ENCODE measurements at regions not wholly inside any gene's neighbourhood (a gene's known extent, or its start where the extent isn't known, plus 50 kb on each side); places are given as distances from the start of the nearest gene placed in this dataset.

- Histone ChIP-seq H3K79me1 (ENCODE audit: low read depth in 1 of 2, low read length in 2 of 2) (no peaks in the 10 kb centered on the region), H2AK5ac (ENCODE audit: low read depth, low read length) (no peak overlapping the region), H3K27me3 (ENCODE audit: control insufficient read depth, insufficient read depth, low read length) (no peaks in the 10 kb centered on the region), H4K8ac (ENCODE audit: low read depth in 2 of 2, low read length in 2 of 2) (no peak overlapping the region), H3K56ac (ENCODE audit: extremely low read depth, insufficient read depth, low read length) (no peak overlapping the region), H2BK15ac (ENCODE audit: low read depth, low read length) (no peak overlapping the region), H4K5ac (ENCODE audit: low read depth, low read length) (no peak overlapping the region), H3K4me1 (ENCODE audit: control insufficient read depth, insufficient read depth, low read length) (no peaks in the 10 kb centered on the region), H3K36me3 (ENCODE audit: control insufficient read depth, insufficient read depth, low read length) (no peaks in the 10 kb centered on the region), H3K27ac (ENCODE audit: insufficient read depth, low read length) (no peak overlapping the region), H2BK20ac (ENCODE audit: low read depth, low read length) (no peak overlapping the region), H4K20me1 (ENCODE audit: insufficient read depth, low read length) (no peaks in the 10 kb centered on the region), H3K9me1 (ENCODE audit: insufficient read depth, low read length) (no peaks in the 10 kb centered on the region), H2AK9ac (replicated peaks; ENCODE audit: low read depth, low read length, poor library complexity) (no peak overlapping the region), H4K91ac (ENCODE audit: insufficient read depth, low read depth, low read length) (no peak overlapping the region), H3K14ac (replicated peaks; ENCODE audit: low read depth, low read length) (no peak overlapping the region), H3K4me2 (ENCODE audit: low read depth, low read length) (no peak overlapping the region), H3K18ac (ENCODE audit: low read depth, low read length) (no peak overlapping the region), H3K9me3 (ENCODE audit: control insufficient read depth, insufficient read depth, low read length) (no peaks in the 10 kb centered on the region), H2AFZ (replicated peaks; ENCODE audit: low read length, poor library complexity) (no peak overlapping the region), H2BK5ac (ENCODE audit: low read depth, low read length, poor library complexity, severe bottlenecking) (no peak overlapping the region), H3K9ac (ENCODE audit: low read depth, low read length) (no peak overlapping the region), H3K23ac (ENCODE audit: low read depth, low read length) (no peak overlapping the region), H3K4me3 (ENCODE audit: insufficient read depth, low read depth, low read length) (no peak overlapping the region), H3K4ac (ENCODE audit: low read depth, low read length) (no peak overlapping the region), H2BK120ac (ENCODE audit: low read depth, low read length) (no peak overlapping the region)
- dilution Hi-C loops (cut with HindIII; ENCODE audit: low sequenced_read_pairs, unreplicated experiment) (no loop called here), intact Hi-C loops (cut with micrococcal nuclease) (no loop called here), in situ Hi-C loops (cut with MboI; ENCODE audit: low sequenced_read_pairs) (no loop called here)
- no TSS peak for BruUV-seq (replicated peaks)
- ChIA-PET POLR2A (ENCODE audit: unreplicated experiment) (no interaction called here), CTCF (interaction anchor here (0.6 kb wide), 1 partner anchor 17 kb away, joined by 3 read pairs; no protein-coding TSS in a partner anchor)
- ATAC-seq (ENCODE audit: low read depth) (no peak), DNase-seq (no peak)
- TF ChIP-seq MXI1 (IDR thresholded peaks at IDR 0.05; ENCODE audit: borderline replicate concordance, low read depth, low read length) (no peak), CHD1 (IDR thresholded peaks at IDR 0.05; ENCODE audit: low read depth, low read length) (no peak), SMC3 (IDR thresholded peaks at IDR 0.05; ENCODE audit: low read depth, low read length) (no peak), POLR2A (IDR thresholded peaks at IDR 0.05; ENCODE audit: low read depth, low read length) (no peak), RCOR1 (IDR thresholded peaks at IDR 0.05; ENCODE audit: insufficient replicate concordance, low read length) (no peak), MAZ (IDR thresholded peaks at IDR 0.05; ENCODE audit: borderline replicate concordance, low read depth, low read length) (no peak), RAD21 (IDR thresholded peaks at IDR 0.05; ENCODE audit: low read length) (no peak), CTCF (conservative IDR thresholded peaks at IDR 0.05; ENCODE audit: low read depth, low read length) (no peak), USF2 (IDR thresholded peaks at IDR 0.05; ENCODE audit: low read depth, low read length) (no peak), BHLHE40 (IDR thresholded peaks at IDR 0.05; ENCODE audit: low read depth, low read length) (no peak), NFE2L2 (IDR thresholded peaks at IDR 0.05; ENCODE audit: low read depth, low read length) (no peak), ELK1 (IDR thresholded peaks at IDR 0.05; ENCODE audit: borderline replicate concordance, low read depth, low read length) (no peak), FOS (IDR thresholded peaks at IDR 0.05; ENCODE audit: low read depth, low read length) (no peak), MAFK (IDR thresholded peaks at IDR 0.05; ENCODE audit: low read depth, low read length) (no peak), CEBPB (IDR thresholded peaks at IDR 0.05; ENCODE audit: low read depth, low read length) (no peak), RFX5 (IDR thresholded peaks at IDR 0.05; ENCODE audit: low read depth, low read length) (no peak)
- no CpG with 5 or more reads among the region's 2 CpGs for WGBS, 2 experiments (ENCODE audit: extremely low coverage in 2 of 2, insufficient read length in 1 of 2)
Observed at GRCh38 chrX:127782904-127783303, 269.3 kb downstream of the ACTRT1 start.

All from IMR-90 (cell line).